ENCODE measurements at regions not wholly inside any gene's neighbourhood (a gene's known extent, or its start where the extent isn't known, plus 50 kb on each side); places are given as distances from the start of the nearest gene placed in this dataset.

DNA sequence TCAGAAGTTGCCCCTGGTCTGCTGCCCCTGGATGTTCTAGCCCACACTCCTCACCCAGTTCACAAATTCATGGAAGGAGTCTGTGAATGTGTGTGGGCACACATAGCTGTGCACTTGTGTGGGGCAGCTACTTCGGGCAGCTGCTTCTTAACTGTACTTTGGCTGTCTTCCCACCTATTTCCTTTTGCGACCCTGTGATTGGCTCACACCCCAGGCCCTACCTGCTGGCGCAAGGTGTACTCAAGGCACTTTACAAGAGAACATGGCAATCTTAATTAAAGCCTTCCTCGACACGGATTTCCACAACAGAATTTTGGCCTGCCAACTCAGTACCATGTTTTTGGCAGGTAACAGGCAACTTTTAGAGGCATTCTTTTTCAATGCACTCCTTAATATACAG, 86.5 kb upstream of the CTTNBP2NL start:
- Histone ChIP-seq H3K4me2 (replicated peaks; ENCODE audit: extremely low read depth, low read length, poor library complexity, severe bottlenecking) (no peak overlapping the region), H3K9me3 (replicated peaks in 1 of 2; ENCODE audit: control insufficient read depth in 1 of 2, insufficient read depth in 1 of 2, low read length in 2 of 2) (no peaks in the 10 kb centered on the region), H3K4me3 (replicated peaks in 1 of 3; ENCODE audit: low read depth in 2 of 3, low read length in 3 of 3) (no peak overlapping the region), H2AFZ (ENCODE audit: insufficient read depth, low read depth, low read length, poor library complexity, severe bottlenecking) (no peak overlapping the region), H3K36me3 (replicated peaks in 1 of 2; ENCODE audit: control insufficient read depth in 1 of 2, insufficient read depth in 2 of 2, low read length in 2 of 2) (no peaks in the 10 kb centered on the region), H3K79me2 (ENCODE audit: insufficient read depth, low read length) (no peaks in the 10 kb centered on the region), H3K9ac (ENCODE audit: insufficient read depth, low read length, poor library complexity, severe bottlenecking) (no peak overlapping the region), H4K20me1 (ENCODE audit: insufficient read depth, low read length) (no peaks in the 10 kb centered on the region), H3K27me3 (ENCODE audit: control insufficient read depth in 2 of 2, insufficient read depth in 2 of 2, low read length in 2 of 2) (no peaks in the 10 kb centered on the region), H3K4me1 (ENCODE audit: control insufficient read depth in 1 of 2, insufficient read depth in 2 of 2, low read length in 2 of 2) (no peaks in the 10 kb centered on the region), H3K27ac (ENCODE audit: low read depth in 1 of 2, low read length in 2 of 2) (no peak overlapping the region)
- Mint-ChIP-seq H3K4me3 (no peak overlapping the region), H3K36me3 (no peaks in the 10 kb centered on the region), H3K27me3 (ENCODE audit: low read depth in 3 of 3) (peaks cover 7 to 22% (median 13%) of the 10 kb centered on the region in 3 donors), H3K27ac (no peak overlapping the region), H3K9me3 (peaks cover 0 to 2% (median 0%) of the 10 kb centered on the region in 7 donors), H3K4me1 (no peaks in the 10 kb centered on the region)
- DNase-seq = no peak
- TF ChIP-seq, protein P1, sequence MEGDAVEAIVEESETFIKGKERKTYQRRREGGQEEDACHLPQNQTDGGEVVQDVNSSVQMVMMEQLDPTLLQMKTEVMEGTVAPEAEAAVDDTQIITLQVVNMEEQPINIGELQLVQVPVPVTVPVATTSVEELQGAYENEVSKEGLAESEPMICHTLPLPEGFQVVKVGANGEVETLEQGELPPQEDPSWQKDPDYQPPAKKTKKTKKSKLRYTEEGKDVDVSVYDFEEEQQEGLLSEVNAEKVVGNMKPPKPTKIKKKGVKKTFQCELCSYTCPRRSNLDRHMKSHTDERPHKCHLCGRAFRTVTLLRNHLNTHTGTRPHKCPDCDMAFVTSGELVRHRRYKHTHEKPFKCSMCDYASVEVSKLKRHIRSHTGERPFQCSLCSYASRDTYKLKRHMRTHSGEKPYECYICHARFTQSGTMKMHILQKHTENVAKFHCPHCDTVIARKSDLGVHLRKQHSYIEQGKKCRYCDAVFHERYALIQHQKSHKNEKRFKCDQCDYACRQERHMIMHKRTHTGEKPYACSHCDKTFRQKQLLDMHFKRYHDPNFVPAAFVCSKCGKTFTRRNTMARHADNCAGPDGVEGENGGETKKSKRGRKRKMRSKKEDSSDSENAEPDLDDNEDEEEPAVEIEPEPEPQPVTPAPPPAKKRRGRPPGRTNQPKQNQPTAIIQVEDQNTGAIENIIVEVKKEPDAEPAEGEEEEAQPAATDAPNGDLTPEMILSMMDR (IDR thresholded peaks at IDR 0.05) = no peak
- intact Hi-C loops (cut with micrococcal nuclease) = no loop called here
- 83% methylated on average over 5 of the region's 5 CpGs for WGBS (ENCODE audit: insufficient coverage)

- 85% methylated on average over 2 of the region's 5 CpGs for WGBS (ENCODE audit: insufficient coverage)
- Histone ChIP-seq H3K4me3 (replicated peaks in 1 of 3; ENCODE audit: low read depth in 2 of 3, low read length in 3 of 3) (no peak overlapping the region), H4K20me1 (ENCODE audit: insufficient read depth, low read length) (no peaks in the 10 kb centered on the region), H2AFZ (ENCODE audit: insufficient read depth, low read depth, low read length, poor library complexity, severe bottlenecking) (no peak overlapping the region), H3K9ac (ENCODE audit: insufficient read depth, low read length, poor library complexity, severe bottlenecking) (no peak overlapping the region), H3K27me3 (ENCODE audit: control insufficient read depth in 2 of 2, insufficient read depth in 2 of 2, low read length in 2 of 2) (no peaks in the 10 kb centered on the region), H3K9me3 (replicated peaks in 1 of 2; ENCODE audit: control insufficient read depth in 1 of 2, insufficient read depth in 1 of 2, low read length in 2 of 2) (no peaks in the 10 kb centered on the region), H3K4me2 (replicated peaks; ENCODE audit: extremely low read depth, low read length, poor library complexity, severe bottlenecking) (no peak overlapping the region), H3K36me3 (replicated peaks in 1 of 2; ENCODE audit: control insufficient read depth in 1 of 2, insufficient read depth in 2 of 2, low read length in 2 of 2) (no peaks in the 10 kb centered on the region), H3K27ac (ENCODE audit: low read depth in 1 of 2, low read length in 2 of 2) (no peak overlapping the region), H3K4me1 (ENCODE audit: control insufficient read depth in 1 of 2, insufficient read depth in 2 of 2, low read length in 2 of 2) (no peaks in the 10 kb centered on the region), H3K79me2 (ENCODE audit: insufficient read depth, low read length) (no peaks in the 10 kb centered on the region)
- Mint-ChIP-seq H3K4me3 (no peak overlapping the region), H3K9me3 (peaks cover 0 to 2% (median 0%) of the 10 kb centered on the region in 7 donors), H3K27ac (no peak overlapping the region), H3K4me1 (no peaks in the 10 kb centered on the region), H3K27me3 (ENCODE audit: low read depth in 3 of 3) (peaks cover 6 to 17% (median 7%) of the 10 kb centered on the region in 3 donors), H3K36me3 (no peaks in the 10 kb centered on the region)
- DNase-seq = no peak
- intact Hi-C loops (cut with micrococcal nuclease) = no loop called here
- TF ChIP-seq, protein P1 (IDR thresholded peaks at IDR 0.05) = no peak
Measured at GRCh38 chr1:112312315-112312714, 83.7 kb upstream of the CTTNBP2NL start.

All from CD14-positive monocyte (primary cell).